GM21423 (cell line): ENCODE measurements at regions not wholly inside any gene's neighbourhood (a gene's known extent, or its start where the extent isn't known, plus 50 kb on each side); places are given as distances from the start of the nearest gene placed in this dataset.

ENCODE experiments used
- ATAC-seq: cut with Tn5 transposase; IDR thresholded peaks from one replicate; pipeline ENCODE4 v1.9.1; 2021; ENCODE audit warnings: mild to moderate bottlenecking, moderate library complexity; ENCODE audit not compliant: unreplicated experiment

DNA sequence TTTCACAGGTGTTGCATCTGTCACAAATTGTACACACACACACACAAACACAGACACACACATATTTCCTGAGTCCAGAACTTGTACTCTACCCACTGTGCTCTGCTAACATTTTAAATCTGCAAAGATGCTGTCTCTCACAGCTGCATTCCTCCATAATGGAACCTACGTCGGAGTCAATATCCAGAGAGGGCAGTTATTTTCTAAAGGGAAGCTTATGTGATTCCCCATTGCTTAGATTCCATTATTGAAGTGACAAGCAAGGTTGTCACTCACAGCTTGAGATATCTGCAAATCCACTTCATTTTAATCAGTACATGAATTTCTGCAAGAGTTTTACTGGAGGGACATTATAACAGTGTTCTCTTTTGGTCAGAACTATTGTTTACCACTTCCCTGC is 992.4 kb downstream of the NSUN3 start:
- ATAC-seq: no peak

DNA sequence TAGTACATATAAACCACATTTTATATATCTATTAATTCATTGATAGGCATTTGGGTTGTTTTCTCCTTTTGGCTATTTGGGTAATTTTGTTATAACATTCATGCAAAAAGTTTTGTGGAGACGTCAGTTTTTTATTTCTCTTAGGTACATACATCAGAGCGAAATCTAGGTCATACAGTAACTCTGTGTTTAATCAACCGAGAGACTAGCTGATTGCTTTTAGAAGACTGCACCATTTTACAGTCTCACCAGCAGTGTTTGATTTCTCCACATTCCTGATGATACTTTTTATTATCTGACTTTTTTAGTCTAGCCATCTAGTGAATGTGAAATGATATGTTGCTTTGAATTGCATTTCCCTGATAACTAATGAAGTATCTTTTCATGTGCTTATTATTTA is 1019.3 kb downstream of the NSUN3 start:
- no peak for ATAC-seq

DNA sequence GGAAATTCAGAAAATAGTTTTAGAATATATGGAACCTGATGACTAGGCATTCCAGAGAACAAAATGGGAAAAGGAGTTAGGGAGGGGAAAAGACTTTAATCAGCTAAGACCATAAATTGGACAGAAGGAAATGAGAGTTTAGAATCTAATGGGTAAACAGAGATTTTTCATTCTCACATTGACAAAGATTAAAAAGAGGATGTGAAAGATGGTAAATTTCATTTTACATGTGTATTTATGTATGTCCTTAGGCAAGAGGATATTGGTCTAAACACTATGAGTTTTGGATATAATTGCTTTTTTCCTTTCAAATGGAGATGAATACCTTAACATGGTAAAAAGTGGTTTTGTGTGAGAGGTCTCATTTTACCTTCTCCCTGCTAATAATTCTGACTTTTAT is 1021.9 kb downstream of the NSUN3 start:
- ATAC-seq: no peak

DNA sequence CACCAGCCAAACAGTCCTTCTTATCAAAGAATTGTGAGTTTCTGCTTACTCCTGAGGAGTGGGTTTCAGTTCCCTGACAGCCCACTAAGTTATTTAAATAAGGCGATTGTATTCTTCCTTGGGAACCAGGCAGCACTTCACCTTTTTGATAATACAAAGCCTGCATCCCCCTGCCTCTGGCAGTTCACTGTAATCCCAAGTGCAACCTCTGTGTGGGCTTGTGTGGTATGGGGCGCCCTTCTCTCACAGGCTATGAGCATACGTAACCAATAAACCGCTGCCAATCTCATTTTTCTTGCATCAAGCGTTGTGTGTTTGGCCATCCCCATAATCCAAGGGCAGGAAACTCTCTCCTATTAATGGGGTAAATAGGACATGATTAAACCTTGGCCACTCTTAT is 1025.6 kb downstream of the NSUN3 start:
- ATAC-seq: no peak

DNA sequence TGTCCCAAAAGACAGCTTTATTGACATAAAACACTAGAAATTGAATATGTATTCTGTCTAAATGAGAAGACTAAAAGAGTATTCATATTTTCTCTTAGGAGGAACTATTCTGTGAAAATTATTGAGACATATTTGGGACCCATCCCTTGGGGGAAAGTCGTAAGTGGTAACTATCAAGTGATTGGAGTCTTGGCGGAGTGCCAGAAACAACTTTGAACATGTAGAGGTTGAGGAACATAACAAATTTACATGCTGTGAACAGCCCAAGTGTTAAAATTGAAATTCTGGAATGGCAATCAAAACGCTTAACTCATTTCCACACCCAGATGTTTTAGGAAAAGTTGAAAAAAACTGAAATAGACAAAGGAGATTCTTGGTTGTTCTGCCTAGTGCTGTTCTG is 1034.6 kb downstream of the NSUN3 start:
- ATAC-seq: no peak

DNA sequence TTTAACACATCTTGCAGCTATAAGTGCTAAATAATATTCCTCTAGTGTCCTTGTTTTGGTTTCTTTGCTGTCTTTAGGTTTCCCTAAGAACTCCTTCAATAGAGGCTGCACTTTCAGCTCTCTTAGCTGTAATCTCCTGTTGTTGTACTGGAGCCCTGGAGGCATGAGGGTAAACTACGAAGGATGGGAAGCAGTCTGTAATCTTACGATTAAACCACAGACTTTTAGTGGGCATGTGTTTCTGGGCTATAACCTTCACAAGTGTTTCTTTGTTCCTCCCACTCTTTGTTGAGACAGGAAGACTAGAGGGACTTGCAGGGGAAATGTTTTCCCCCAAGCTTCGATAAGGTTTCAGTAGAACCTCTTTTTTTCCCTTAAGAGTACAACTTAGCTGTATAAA is 1058.1 kb downstream of the NSUN3 start:
- no peak for ATAC-seq

DNA sequence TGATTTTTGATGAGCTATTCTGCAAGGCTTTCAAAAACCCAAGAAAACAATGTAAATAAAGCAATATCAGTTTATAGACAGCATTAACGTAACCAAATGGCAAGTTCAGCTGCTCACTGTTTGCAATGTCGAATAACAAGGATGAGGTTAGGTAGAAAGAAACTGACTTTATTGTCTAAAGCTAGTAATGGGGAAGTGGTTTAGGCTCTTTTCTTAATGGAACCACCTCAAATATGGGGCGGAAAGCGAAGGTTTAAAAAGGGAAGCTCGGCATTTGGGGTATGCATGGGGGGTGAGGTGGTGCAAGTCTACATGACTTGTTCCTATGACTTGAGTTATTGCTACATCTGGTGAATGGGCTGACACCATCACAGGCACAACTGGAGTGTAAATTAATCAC is 1060.2 kb downstream of the NSUN3 start:
- ATAC-seq: no peak

DNA sequence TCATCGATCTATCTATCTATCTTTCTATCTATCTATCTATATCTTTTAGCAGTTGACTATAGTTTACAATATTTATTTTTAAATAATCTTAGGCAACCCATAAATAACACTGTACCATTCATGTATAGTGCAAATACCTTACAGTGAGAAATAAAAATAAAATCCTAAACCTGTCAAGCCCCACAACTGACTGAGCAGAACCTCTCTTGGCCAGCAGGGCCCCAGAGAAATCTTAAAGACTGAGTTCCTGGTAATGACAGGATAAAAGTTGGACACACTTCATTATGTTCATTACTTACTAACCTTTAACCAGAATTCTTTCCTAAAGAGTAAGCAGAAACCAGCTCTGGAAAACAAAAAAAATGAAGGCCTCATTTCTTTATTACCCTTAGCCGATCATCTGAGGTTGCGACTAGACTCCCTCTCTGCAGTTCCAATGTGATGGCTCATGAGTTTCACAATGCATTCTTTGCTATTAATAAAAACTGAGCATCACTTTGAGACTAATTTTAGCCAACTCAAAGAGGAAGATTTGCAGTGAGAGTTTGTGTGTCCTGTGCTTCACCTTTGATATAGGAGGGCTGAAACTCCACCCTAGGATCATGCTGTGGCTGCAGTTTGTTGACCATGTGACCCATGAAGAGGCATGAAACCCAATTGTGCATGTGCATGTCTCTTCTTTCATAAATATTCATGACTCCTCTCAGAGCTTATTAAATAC is 1072.0 kb downstream of the NSUN3 start:
- ATAC-seq: no peak

DNA sequence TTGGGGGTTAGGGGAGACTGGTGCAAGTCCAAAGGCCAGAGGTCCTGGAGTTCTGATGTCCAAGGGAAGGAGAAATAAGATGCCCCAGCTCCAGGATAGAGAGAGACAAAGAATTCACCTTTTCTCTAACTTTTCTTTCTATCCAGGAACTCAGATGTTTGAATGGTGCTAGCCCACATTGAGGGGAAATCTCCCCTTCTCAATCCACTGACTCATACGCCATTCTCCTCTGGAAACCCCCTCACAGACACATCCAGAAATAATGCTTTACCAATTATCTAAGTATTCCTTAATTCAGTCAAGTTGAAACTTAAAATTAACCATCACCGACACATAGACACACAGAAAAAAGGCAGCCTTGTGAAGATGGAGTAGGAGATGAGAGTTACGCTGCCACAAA is 1085.2 kb downstream of the NSUN3 start:
- ATAC-seq: no peak

DNA sequence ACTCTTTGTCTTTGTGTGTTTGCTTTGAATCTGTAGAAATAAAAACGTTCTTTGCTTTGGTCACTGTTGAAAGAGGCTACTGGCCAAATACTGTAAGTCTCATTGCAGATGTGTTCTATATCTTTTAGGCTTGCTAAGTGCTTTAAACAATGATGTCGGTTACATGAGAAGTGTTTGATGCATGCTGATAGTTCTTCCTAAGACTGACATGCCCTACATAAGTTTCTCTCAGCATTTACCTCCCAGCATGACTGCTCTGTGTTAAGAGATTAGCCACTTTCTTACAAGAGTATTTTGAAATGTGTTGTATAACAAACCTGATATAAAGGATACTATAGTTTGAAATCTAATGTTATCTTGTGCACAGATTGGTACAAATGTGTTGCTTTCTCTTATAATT is 1088.7 kb downstream of the NSUN3 start:
- no peak for ATAC-seq

DNA sequence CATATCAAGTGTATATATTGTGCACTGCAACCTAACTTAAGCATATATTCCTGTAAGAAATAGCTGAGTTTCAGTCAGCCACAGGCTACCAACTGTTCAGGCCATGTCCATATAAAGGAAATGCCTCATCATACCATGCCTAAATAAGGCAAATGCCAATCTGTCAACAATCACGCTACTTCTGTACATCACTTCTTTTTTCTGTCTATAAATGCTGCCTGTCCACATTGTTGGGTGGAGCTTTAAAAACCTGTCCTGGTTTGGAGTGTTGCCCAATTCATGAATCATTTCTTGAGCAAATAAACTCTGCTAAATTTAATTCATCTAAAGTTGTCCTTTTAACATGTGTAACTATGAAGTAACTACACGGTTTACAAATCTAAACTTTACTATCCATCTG is 1091.9 kb downstream of the NSUN3 start:
- ATAC-seq: no peak

DNA sequence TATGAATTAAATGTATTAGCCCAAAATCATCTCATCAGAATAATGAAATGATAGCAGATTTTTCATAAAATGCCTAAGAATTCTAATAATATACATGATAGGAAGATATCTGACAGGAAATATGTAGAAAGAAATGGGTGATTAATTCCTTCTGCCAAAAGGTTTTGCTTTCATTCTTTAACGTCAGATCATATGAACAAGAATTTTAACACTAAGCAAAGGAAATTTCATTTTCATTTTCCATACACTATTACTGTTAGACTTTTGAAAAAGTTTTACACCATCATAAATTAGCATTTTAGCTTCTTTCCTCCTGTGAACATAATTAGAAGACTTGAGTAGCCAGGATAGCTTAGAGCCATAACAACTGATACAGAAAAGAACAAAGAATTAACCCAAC is 1099.9 kb downstream of the NSUN3 start:
- ATAC-seq: no peak

DNA sequence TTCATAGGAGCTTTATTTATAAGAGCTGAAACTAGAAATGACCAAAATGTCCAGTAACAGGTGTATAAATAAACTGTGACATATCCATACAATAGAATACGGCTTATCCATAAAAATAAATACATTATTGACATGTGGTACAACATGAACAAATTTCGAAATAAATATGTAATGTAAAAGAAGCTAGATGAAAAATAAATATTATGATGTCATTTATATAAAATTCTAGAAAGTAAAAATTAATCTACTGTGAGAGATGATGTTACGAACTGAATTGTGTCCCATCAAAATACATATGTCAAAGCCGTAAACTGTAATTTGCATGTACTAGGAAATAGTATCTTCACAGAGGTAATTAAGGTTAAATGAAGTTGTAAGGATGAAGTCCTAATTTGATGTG is 1104.9 kb downstream of the NSUN3 start:
- ATAC-seq: no peak

DNA sequence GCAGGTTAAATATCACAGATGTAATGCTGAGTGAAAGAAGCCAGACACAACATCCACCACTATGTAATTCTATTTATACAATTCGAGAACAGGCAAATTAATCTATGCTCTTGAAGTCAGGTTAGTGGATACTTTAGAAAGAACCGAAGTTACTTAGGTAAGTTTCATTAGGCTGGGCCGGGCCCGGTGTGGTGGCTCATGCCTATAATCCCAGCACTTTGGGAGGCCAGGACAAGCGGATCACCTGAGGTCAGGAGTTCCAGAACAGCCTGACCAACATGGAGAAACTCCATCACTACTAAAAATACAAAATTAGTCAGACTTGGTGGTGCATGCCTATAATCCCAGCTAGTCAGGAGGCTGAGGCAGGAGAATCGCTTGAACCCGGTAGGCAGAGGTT is 1105.7 kb downstream of the NSUN3 start:
- ATAC-seq: no peak

DNA sequence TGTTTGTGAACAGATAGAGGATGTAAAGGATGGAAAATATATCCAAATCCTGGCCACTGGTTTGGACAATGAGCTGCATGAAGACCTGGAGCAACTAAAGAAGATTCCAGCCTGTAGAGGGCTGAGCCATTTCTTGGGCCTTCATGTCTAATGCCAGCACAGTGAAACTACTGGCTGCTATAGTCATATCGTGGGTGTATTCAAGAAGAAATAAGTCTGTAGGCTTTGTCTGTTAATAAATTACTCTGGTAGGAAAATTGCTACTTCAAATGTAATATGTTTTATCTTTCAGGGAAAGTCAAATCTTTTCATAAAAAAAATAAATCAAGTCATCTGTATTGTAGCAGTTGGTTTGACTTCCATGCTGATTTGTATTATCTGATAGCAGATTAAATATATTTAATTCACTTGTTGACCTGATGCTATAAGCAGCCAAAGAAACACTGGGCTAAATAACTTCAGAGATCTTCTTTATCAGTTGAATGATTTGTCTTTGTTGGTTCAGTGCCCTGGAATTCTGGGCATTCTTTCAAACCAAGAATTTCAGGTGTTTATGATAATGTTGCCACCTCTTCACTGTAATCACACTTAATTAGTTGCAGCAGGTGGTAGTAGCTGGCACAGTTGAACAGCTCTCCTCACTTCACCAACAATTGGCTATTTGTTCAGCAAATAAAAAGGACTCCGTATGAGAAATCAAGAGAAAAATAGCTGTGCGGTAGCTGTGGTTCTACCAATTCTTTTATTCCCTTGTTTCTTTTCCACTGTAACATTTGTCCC is 1109.5 kb downstream of the NSUN3 start:
- ATAC-seq: no peak

DNA sequence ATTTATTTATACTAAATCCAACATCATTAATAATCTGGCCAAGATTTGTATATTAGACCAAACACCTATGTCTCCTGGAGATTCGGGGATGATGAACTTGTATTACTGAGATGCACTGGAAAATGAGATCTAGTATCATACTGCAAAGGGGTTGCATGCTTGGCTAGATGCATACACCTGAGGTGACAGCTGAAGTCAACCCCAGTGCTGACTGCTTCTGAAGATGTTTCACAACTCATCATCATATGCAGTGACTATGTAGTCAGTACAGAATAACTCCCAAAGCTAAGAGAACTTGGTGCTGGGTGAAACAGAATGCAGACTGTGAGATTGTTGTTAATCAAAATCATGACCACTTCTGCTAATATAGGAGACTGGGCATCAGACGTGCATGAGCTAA is 1114.2 kb downstream of the NSUN3 start:
- ATAC-seq: no peak

DNA sequence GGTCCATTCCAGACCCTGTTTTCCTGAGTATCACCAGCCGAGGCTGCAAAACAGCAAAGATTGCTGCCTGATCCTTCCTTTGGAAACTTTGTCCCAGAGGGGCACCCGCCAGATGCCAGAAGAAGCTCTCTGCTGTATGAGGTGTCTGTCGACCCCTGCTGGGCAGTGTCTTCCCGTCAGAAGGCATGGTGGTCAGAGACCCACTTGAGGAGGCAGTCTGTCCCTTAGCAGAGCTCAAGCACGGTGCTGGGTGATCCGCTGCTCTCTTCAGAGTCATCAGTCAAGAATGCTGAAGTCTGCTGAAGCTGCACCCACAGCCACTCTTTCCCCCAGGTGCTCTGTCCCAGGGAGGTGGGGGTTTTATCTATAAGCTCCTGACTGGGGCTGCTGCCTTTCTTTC is 1121.2 kb downstream of the NSUN3 start:
- ATAC-seq: no peak

DNA sequence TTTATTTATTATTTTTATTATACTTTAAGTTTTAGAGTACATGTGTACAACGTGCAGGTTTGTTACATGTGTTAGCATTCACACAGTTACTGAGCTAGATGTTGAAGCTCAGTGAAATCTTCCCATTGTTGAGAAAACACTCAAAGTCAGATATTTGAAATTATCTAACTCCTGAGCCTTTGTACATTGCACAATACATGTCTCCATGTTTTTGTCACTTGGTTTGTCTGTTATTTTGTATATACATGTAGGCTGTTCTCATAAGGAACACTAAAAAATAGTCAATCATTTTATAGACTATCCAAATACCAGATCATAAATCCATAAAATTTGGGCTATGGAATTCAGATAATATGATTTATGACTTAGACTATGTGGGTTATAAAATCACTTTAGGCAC is 1126.5 kb downstream of the NSUN3 start:
- no peak for ATAC-seq

DNA sequence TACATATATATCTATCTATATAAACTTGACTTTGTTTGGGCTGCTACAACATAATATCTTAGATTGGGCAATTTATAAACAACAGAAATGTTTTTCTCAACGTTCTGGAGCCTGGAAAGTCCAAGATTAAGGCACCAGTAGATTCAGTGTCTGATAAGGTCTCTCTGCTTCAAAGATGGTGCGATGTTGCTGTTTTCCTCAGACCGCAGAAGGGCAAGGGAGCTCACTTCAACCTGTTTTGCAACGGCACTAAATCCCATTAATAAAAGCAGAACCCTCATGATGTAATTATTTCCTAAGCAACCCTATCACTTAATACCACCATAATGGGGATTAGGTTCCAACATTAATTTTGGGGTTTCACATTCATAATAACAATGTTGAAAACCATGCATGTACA is 1134.8 kb downstream of the NSUN3 start:
- ATAC-seq: no peak

DNA sequence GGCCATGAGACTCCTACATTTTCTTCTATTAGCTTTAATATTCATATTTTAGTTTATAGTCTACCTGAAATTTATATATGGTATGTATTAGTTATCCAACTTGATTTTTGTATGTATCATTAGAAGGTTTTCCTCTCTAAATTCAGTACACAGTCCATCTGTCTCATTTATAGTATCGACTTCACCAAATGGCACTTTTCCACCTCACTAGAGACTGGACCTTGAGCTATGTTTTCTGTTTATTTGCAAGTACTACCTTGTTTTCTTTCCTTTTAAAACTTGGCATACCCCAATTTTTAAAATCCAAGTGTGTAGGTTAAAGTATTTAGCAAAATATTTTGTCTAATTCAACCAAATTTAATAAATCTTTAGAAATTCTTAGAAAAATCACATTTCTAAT is 1137.5 kb downstream of the NSUN3 start:
- ATAC-seq: no peak

DNA sequence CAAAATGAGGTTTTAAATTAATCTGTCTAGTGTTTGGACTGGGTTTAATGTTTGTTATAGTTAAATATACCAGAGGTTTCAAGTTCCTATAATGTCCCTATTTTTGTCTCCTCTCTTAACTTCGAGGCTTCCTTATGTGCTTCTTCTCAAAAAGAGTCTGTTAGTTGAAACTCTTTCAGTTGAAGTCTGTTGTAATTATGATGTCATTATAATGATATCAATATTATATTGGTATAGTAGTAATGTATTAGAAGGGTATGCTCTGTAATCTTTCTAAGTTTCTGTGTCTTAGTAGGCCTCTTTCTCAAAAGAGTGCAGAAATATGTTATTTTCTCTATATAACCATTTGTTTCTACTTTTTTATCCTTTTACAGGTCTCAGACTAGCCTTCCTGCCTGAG is 1148.0 kb downstream of the NSUN3 start:
- ATAC-seq: no peak

DNA sequence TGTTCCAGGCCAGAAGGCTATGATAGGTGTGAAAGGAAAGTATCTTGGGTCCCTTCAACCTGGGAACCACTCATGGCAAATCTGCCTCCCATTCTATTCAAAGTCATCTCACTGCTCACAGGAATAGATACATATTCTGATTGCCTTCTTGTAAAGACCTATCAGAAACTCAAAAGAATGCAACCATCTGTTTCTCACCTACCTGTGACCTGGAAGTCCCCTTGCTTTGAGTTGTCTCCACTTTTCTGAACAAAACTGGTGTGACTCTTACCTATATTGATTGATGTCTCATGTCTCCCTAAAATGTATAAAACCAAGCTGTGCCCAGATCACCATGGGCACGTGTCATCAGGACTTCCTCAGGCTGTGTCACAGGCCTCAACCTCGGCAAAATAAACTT is 1149.3 kb downstream of the NSUN3 start:
- no peak for ATAC-seq
